HUES48 (cell line): ENCODE measurements at regions not wholly inside any gene's neighbourhood (a gene's known extent, or its start where the extent isn't known, plus 50 kb on each side); places are given as distances from the start of the nearest gene placed in this dataset.
"Not testable (repeated sequence)": the region's sequence is repeated elsewhere in the genome, so short reads cannot be mapped to it uniquely, and the experiment has no call there.

Source experiments
- H3K27ac ChIP-seq: one replicate; pipeline ENCODE4 v1.7.0; 2013; ENCODE audit warnings: low read depth, low read length, inconsistent platforms
- H3K27me3 ChIP-seq: 2 replicates; pipeline ENCODE4 v1.6.1; 2013; ENCODE audit warnings: mild to moderate bottlenecking, low read length; ENCODE audit not compliant: control insufficient read depth, insufficient read depth
- H3K36me3 ChIP-seq: 2 replicates; pipeline ENCODE4 v1.6.1; 2013; ENCODE audit warnings: low read length; ENCODE audit not compliant: control insufficient read depth, insufficient read depth
- H3K4me1 ChIP-seq: 2 replicates; pipeline ENCODE4 v1.6.1; 2013; ENCODE audit warnings: mild to moderate bottlenecking, low read length; ENCODE audit not compliant: control insufficient read depth, insufficient read depth
- H3K4me3 ChIP-seq: 2 replicates; pipeline ENCODE4 v1.5.1; 2013; ENCODE audit warnings: mild to moderate bottlenecking, low read depth, low read length
- H3K9ac ChIP-seq: 2 replicates; pipeline ENCODE4 v1.6.1; 2013; ENCODE audit warnings: mild to moderate bottlenecking, low read depth, low read length, moderate library complexity
- H3K9me3 ChIP-seq: 2 replicates; pipeline ENCODE4 v1.6.1; 2013; ENCODE audit warnings: low read length; ENCODE audit not compliant: control insufficient read depth, insufficient read depth

DNA sequence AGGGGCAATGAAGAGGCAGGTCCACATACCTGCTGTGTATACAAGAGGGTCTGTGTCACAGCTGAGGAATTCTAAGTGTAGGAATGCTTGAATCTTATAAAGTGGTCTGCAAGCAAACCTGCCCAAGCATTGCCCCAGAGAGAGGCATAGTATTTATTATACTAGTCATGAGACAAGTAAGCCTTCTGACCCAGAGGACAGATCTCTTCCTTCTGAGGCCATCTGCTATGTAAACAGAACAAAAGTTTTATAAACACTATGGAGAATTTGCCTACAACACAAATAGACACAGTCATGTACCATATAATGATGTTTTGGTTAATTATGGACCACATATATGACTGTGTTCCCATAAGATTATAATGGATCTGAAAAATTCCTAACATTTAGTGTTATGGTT is 388.2 kb downstream of the NEBL start:
- H3K4me3 ChIP-seq: no peak overlapping the region
- H3K27me3 ChIP-seq: no peaks in the 10 kb centered on the region
- H3K4me1 ChIP-seq: no peaks in the 10 kb centered on the region
- H3K9ac ChIP-seq: no peak overlapping the region
- no peaks in the 10 kb centered on the region for H3K36me3 ChIP-seq
- H3K9me3 ChIP-seq: no peaks in the 10 kb centered on the region
- no peak overlapping the region for H3K27ac ChIP-seq

DNA sequence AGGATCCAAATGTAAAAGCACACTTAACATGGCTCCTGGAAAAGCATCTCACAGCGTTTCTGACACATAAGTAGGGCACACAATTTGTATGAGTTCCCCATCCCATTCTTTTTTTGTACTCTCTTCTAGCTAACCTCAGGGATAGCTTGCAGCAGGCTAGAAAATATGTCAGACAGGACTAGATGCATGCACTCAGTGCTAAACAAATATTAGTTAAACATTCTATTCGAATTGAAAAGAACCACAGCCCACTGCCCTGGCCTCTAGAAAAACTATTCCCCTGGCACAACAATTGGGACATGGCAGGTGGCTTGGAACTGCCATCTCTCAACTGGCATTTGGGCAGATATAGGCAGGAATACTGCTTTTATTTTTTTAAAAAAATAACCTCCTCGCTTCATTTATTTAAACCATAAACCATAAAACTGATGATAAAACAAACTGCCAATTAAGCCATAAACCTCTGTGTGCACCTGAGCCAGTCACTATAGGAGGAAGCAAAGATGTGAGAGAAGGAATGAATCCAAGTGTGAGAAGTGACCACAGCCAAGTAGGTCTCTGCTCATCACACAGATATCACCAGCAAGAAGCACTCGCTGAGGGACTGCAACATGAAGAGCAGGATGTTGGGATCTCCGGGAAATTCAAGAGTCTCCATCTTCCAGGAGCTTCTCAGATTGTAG is 394.1 kb downstream of the NEBL start:
- H3K4me1 ChIP-seq: no peaks in the 10 kb centered on the region
- no peak overlapping the region for H3K4me3 ChIP-seq
- no peaks in the 10 kb centered on the region for H3K36me3 ChIP-seq
- H3K27me3 ChIP-seq: no peaks in the 10 kb centered on the region
- H3K9me3 ChIP-seq: no peaks in the 10 kb centered on the region
- H3K9ac ChIP-seq: no peak overlapping the region
- H3K27ac ChIP-seq: no peak overlapping the region

DNA sequence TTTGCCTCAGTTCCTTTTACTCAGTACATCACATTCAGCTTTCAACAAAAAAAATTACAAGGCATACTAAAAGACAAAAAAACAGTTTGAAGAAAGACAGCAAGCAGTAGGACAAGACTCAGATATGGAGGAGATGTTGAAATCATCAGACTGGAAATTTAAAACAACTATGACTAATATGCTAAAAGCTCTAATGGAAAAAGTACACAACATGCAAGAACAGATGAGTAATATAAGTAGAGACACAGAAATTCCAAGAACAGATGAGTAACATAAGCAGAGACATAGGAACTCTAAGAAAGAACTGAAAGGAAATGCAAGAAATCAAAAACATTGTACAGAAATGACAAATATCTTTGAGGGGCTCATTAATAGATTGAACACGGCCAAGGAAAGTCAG is 402.6 kb downstream of the NEBL start:
- no peak overlapping the region for H3K27ac ChIP-seq
- H3K36me3 ChIP-seq: no peaks in the 10 kb centered on the region
- no peak overlapping the region for H3K4me3 ChIP-seq
- H3K9ac ChIP-seq: no peak overlapping the region
- H3K9me3 ChIP-seq: no peaks in the 10 kb centered on the region
- no peaks in the 10 kb centered on the region for H3K4me1 ChIP-seq
- H3K27me3 ChIP-seq: no peaks in the 10 kb centered on the region

DNA sequence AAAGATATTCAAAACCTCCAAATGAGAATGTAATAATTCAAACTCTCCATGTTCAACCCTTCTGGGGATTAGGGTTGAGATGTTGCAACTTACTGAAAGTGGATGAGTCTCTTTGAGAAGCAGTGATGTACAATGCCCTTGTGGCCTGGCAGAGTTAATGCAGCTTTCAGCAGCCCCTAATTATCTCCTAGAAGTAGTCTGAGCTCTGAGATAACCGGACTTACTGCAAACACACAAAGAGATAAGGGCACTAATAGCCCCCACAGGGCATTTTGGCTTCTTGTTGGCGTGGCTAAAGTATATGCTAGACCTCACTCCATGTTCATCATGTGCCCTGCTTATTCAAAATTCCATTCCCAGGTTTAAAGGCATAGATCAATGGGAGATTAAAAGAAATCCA is 404.7 kb downstream of the NEBL start:
- Histone ChIP-seq H3K9ac (no peak overlapping the region), H3K4me3 (no peak overlapping the region), H3K4me1 (no peaks in the 10 kb centered on the region), H3K9me3 (no peaks in the 10 kb centered on the region), H3K36me3 (no peaks in the 10 kb centered on the region), H3K27ac (no peak overlapping the region), H3K27me3 (no peaks in the 10 kb centered on the region)

DNA sequence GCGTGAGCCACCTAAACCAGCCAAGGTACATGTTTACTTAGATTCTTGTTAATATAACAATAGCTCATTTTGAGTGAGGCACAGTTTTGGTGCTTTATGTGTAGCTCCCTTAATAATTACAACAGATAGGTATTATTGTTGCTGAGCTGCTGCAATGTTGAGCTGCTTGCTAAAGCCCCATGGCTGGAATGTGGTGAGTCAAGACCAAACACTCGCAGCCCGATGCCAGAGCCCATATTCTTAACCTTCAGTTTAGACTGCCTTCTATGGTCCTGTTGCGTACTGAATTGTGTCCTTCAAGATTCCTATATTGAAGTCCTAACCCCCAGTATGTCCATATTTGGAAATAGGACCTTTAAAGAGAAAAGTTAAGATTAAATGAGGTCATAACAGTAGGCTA is 407.1 kb downstream of the NEBL start:
- no peaks in the 10 kb centered on the region for H3K4me1 ChIP-seq
- no peak overlapping the region for H3K27ac ChIP-seq
- H3K9me3 ChIP-seq: no peaks in the 10 kb centered on the region
- no peak overlapping the region for H3K9ac ChIP-seq
- no peak overlapping the region for H3K4me3 ChIP-seq
- H3K27me3 ChIP-seq: no peaks in the 10 kb centered on the region
- H3K36me3 ChIP-seq: no peaks in the 10 kb centered on the region

DNA sequence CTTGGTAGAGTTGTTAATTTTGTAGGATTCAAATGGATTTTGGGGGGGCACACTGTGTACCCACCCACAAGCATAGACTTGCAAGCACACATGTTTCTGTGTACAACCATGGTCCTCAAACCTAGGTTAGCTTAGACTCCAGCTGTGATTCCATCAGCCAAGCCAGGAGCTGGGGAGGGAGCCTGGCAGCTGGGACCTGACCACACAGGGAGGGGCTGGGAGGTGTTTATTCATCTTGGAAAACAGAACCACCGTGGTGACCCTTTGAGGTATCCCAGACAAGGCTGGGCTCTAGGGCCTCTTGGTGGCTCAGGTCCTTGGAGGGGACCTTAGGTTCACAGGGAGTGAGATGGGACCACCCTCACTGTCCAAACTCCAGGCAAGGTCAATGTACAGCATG is 410.3 kb downstream of the NEBL start:
- Histone ChIP-seq H3K4me1 (no peaks in the 10 kb centered on the region), H3K36me3 (no peaks in the 10 kb centered on the region), H3K27ac (no peak overlapping the region)

DNA sequence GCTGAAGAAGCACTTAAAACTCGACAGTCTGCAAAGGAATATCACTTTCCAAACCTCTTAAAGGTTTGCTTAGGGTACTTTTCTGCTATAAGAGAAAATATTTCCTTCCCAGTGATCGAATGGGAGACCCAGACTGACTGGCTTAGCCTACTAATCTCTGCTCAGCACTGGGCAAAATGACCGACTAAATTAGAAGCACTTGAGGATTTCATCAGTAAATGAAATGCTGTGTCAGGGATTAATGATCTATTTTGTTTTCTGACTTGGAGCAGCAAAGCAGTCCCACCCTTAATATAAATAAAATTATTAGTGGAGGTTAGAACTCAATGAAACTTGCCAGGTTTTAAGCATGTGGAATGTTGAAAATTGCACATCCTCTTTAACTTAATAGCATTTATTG is 411.6 kb downstream of the NEBL start:
- H3K36me3 ChIP-seq: no peaks in the 10 kb centered on the region
- H3K4me1 ChIP-seq: no peaks in the 10 kb centered on the region
- no peaks in the 10 kb centered on the region for H3K9me3 ChIP-seq
- no peak overlapping the region for H3K9ac ChIP-seq
- no peaks in the 10 kb centered on the region for H3K27me3 ChIP-seq
- no peak overlapping the region for H3K27ac ChIP-seq
- H3K4me3 ChIP-seq: no peak overlapping the region

More for the DNA sequence above, 410.3 kb downstream of the NEBL start:
- H3K9me3 ChIP-seq: no peaks in the 10 kb centered on the region
- H3K9ac ChIP-seq: no peak overlapping the region
- H3K4me3 ChIP-seq: no peak overlapping the region
- no peaks in the 10 kb centered on the region for H3K27me3 ChIP-seq

DNA sequence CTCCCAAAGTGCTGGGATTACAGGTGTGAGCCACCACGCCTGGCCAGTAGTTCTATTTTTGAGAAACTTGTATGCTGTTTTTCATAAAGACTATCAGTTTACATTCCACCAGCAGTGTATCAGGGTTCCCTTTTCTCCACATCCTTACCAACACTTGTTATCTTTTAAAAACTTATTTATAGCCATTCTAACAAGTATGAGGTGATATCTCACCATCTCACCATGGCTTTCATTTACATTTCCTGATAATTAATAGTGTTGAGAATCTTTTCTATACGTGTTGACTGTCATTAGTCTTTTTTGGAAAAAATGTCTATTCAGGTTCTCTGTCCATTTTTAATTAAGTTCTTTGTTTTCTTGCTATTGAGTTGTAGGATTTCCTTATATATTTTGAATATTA is 416.1 kb downstream of the NEBL start:
- H3K27ac ChIP-seq: no peak overlapping the region

DNA sequence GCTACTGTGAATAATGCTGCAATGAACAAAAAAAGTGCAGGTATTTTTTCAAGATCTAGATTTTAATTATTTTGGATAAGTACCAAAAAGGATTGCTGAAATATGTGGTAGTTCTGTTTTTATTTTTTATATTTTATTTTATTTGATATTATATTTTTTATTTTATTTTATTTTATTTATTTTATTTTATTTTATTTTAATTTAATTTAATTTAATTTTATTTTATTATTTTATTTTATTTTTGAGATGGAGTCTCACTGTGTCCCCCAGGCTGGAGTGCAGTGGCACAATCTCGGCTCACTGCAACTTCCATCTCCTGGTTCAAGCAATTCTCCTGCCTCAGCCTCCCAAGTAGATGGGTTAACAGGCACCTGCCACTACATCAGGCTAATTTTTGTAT is 416.5 kb downstream of the NEBL start:
- H3K27ac ChIP-seq, H3K4me3 ChIP-seq, H3K9me3 ChIP-seq: not testable (repeated sequence)

More for the DNA sequence above, 416.1 kb downstream of the NEBL start:
- H3K9ac ChIP-seq: no peak overlapping the region
- no peaks in the 10 kb centered on the region for H3K36me3 ChIP-seq
- H3K27me3 ChIP-seq: no peaks in the 10 kb centered on the region
- H3K9me3 ChIP-seq: no peaks in the 10 kb centered on the region
- no peak overlapping the region for H3K4me3 ChIP-seq
- H3K4me1 ChIP-seq: no peaks in the 10 kb centered on the region

DNA sequence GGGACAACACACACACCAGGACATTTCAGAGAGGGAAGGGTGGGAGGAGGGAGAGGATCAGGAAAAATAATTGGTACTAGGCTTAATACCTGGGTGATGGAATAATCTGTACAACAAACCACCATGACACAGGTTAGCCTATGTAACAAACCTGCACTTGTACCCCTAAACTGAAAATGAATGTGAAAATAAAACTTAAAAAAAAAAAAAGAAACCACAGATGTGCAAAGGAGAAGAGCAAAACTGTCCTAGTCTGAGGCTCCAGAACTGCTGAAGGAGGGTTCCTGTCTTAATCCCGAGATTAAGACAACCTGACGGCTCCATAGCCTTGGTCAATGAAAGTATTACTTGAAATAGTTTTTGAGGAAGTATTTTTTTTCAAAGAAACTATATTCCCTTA is 423.0 kb downstream of the NEBL start:
- Histone ChIP-seq H3K4me1 (no peaks in the 10 kb centered on the region), H3K36me3 (no peaks in the 10 kb centered on the region)

More for the DNA sequence above, 416.5 kb downstream of the NEBL start:
- not testable (repeated sequence) for H3K36me3 ChIP-seq, H3K27me3 ChIP-seq, H3K4me1 ChIP-seq, H3K9ac ChIP-seq

DNA sequence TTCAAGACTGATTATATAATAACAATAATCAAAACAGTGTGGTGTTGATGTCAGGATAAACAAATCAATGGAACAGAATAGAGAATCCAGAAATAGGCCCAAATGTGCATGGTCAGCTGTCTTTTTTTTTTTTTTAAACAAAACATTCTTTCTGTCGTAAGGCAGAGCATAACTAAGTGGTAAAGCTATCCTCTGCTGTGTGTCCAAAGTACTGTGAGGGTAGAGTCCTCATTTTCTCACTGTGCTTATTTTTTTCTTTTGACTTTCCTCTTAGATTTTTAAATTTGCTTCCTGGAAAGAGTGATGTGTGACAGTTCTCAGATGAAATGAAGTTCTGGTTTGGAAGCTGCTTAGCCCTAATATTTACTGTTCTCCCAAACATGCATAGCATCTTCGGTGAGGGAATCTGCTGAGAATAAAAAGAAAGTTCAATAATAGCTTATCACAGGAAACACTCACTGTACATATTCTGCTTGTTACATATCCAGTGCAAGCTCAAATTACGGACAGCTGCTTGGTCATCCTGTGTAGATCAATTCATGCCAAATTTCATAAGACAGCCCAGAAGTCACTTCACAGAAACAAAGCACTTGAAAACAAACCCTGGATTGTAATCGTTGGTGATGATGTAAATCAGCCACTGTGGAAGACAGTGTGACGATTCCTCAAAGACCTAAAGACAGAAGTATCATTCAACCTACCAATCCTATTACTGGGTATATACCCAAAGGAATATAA is 423.9 kb downstream of the NEBL start:
- H3K9me3 ChIP-seq: no peaks in the 10 kb centered on the region
- H3K36me3 ChIP-seq: no peaks in the 10 kb centered on the region
- H3K27ac ChIP-seq: no peak overlapping the region
- H3K4me3 ChIP-seq: no peak overlapping the region
- no peaks in the 10 kb centered on the region for H3K4me1 ChIP-seq
- H3K9ac ChIP-seq: no peak overlapping the region
- no peaks in the 10 kb centered on the region for H3K27me3 ChIP-seq

More for the DNA sequence above, 423.0 kb downstream of the NEBL start:
- H3K4me3 ChIP-seq: no peak overlapping the region
- H3K9me3 ChIP-seq: no peaks in the 10 kb centered on the region
- no peak overlapping the region for H3K27ac ChIP-seq
- no peak overlapping the region for H3K9ac ChIP-seq
- H3K27me3 ChIP-seq: no peaks in the 10 kb centered on the region
